Urothelium cell line (cell line): ENCODE measurements at regions not wholly inside any gene's neighbourhood (a gene's known extent, or its start where the extent isn't known, plus 50 kb on each side); places are given as distances from the start of the nearest gene placed in this dataset.

Source experiments
- DNase-seq: peaks from one replicate; pipeline ENCODE4 v3.0.0; 2011; ENCODE audit warnings: low spot score, mixed read lengths
- FAIRE-seq: peaks from 2 replicates; lab custom pipeline; 2011; peaks lifted over from hg19 to GRCh38; lab: Jason Lieb, UNC

GRCh38 chr21:28791595-28792282 lies 200.9 kb downstream of the LTN1 start:
- FAIRE-seq (peak; percentile 13), DNase-seq (no peak)

DNA sequence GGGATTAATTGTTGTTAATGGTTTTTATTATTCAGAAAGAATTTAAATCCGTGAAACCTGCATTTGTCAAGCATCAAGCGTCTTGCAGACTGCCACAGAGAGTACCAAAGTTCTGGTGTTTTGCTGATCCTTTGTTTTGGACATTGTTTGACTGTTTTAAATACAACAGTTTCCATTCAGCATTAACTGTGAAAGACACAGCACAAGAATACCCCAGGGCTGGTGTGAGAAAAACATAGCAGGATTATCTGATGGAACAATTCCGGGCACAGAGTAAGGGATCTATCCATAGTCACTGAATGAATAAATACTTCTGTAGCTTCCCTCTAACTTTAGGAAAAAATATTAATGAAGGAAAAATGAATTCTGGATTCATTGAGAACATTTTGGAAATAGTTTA lies 202.3 kb downstream of the LTN1 start:
- DNase-seq = no peak
- no peak for FAIRE-seq

DNA sequence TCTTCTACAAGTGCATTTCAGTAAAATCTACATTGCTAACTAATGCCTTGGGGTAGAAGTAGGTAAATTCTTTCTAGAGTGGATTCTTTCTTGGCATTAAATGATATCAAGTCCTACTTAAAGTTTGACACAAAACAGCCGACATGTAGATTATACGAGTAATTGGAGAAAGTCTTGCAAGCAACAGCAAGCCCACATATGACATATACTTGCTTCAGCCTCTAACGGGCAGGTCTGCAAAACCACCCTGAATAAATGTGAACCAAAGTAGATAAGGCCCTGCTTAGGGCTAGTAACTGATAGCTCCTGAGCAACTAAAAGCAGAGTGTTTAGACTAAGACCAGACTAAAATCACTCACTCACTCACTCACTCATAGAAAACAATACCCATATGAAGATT lies 203.2 kb downstream of the LTN1 start:
- FAIRE-seq = no peak

DNA sequence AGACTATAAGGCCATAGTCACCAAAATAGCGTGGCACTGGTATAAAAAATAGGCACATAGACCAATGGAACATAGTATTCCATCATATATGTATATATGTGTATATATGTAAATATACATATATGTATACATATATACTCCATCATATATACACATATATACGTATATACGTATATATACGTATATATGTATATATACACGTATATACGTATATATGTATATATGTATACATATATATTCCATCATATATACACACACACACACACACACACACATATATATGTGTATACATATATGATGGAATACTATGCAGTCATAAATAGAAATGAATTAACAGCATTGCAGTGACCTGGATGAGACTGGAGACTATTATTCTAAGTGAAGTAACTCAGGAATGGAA lies 204.6 kb downstream of the LTN1 start:
- FAIRE-seq = no peak
- no peak for DNase-seq

More for the DNA sequence above, 203.2 kb downstream of the LTN1 start:
- DNase-seq = no peak

- FAIRE-seq (peak; percentile 5), DNase-seq (no peak)
Measured at GRCh38 chr21:28783641-28784185, 209.0 kb downstream of the LTN1 start.

GRCh38 chr21:28781602-28782276 lies 210.9 kb downstream of the LTN1 start:
- FAIRE-seq = no peak
- DNase-seq = peak; percentile 31

GRCh38 chr21:28779914-28780313 lies 212.8 kb downstream of the LTN1 start:
- DNase-seq (no peak), FAIRE-seq (no peak)

- DNase-seq (peak; percentile 28), FAIRE-seq (no peak)
Measured at GRCh38 chr21:28776251-28776650, 216.4 kb downstream of the LTN1 start.

GRCh38 chr21:28775071-28775470 lies 217.6 kb downstream of the LTN1 start:
- FAIRE-seq = no peak
- no peak for DNase-seq

DNA sequence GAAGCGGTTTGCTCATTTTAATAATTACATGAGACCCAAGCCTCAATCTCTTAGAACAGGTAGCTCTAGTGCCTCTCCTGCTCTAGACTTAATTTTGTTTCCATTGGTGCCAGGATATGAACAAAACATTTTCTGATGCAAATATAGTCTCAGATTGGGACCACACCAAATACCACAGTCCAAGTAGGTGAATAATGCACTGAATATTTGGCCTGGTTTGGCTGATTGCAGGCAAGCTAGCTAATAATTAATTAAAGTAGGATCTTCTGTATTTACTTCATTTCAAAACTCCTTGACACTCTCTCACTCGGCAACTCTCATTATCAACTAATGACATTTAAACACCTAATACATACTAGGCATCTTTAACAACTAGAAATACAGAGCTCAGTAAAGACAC lies 219.6 kb downstream of the LTN1 start:
- FAIRE-seq (no peak), DNase-seq (no peak)

DNA sequence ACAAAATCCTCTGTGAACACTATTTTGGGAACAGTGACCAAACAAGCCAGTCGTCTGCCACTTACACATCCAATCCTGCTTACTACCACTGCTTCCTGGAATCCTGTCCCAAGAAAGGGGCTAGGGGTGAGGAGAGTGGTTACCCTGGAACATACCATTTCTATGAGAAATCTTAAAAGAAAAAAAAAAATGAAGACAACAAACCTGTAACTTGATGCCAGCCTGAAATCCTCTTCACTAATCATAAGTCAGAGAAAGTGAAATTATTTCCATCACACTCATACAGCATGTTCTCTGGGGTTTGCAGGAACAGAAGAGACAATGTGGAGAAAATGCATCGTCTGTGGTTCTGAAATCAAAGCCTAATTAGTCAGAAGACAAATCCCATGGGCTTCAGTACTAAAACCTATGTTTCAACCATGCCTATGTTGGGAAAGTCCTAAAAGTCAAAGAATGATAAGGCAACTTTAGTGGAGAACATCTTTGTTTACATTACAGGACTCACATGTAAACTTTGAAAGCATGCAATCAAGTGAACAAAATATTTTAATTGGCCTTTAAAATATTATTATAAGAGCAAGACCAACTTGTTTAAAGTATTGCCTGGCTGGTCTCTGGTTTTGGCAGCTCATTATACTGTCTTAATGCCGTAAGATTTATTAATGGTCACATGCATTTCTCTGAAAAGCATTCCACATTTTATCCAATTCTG lies 220.7 kb downstream of the LTN1 start:
- no peak for FAIRE-seq
- DNase-seq = peak; percentile 37

DNA sequence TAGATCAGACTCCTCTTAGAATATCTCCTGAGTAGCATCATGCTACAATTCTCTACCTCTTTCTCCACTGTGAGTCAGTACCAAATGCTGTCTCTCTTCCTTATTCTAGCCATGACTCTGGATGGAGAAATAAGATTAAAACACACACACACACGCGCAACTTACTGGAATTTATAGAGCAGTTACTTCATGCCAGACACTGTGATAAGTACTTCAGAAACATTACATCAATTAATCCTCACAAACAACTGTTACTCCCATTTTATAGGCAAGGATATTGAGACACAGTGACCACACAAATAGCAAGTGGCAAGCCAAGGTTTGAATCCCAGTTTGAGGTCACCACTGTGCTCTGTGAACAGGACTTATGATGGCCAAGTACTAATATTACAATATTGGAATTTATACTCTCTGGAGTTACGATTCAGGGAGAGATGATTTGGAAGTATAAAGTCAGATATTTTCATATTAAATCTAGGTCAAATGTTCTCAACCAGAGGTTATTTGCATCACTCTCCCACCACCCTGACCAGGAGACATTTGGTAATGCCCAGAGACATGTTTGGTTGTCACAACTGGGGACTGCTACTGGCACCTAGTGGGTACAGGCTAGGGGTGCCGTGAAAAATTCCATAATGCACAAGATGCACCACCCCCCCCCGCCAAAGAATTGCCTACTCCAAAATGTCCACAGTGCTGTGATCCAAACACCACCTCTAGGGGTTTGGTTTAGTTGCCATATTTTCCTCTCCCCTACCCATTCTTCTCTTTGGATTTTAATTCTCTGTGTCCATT lies 221.6 kb downstream of the LTN1 start:
- DNase-seq (no peak), FAIRE-seq (no peak)

- DNase-seq (no peak), FAIRE-seq (no peak)
Measured at GRCh38 chr21:28769683-28770082, 223.0 kb downstream of the LTN1 start.

DNA sequence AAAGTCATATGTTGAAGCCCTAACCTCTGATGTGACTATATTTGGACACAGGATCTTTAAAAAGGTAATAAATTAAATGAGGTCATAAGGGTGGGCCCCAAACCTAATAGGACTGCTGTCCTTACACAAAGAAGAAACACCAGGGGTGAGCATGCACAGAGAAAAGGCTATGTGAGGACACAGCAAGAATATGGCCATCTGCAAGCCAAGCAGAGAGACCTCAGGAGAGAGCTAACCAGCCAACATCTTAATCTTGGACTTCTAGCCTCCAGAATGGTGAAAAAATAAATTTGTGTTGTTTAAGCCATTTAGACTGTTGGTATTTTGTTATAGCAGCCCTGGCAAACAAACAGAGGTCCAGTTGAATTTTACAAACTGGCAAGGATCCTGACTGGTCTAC lies 223.9 kb downstream of the LTN1 start:
- DNase-seq (no peak), FAIRE-seq (no peak)

DNA sequence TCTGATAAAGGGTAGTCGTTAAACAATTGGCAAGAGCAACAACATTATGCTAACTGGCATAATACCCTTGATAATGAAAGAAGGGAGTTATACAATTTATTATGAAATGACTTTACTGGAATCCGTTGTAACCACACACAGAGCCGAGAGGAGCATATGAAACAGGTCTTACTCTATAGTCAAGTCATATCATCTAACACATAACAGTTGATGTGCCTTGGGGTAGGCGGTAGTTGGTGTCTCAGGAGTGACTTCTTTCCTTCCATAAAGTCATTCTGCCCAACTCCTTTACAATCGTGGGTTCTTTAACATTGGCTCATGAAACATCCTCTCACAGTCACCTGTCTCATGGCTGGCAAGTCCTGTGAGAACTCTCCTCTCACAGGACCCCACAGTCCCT lies 225.2 kb downstream of the LTN1 start:
- DNase-seq (no peak), FAIRE-seq (no peak)

- FAIRE-seq = peak; percentile 13
- no peak for DNase-seq
Measured at GRCh38 chr21:28763809-28764418, 228.8 kb downstream of the LTN1 start.

DNA sequence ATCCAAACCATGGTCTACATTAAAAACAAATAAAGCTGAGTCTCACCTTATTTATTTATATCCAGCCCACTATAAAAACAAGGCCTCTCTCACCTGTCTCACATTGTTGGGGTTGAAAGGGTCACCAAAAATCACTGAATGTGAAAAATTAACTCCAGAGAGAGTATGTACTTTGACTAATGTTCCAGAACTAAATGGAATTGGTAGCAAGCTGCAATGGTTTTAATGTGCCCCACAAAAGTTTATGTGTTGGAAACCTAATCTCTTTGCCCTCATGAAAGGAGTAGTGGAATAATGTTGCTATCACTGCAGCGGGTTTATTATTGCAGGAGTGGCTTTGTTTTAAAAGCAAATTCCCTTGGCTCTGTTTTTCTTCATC lies 230.3 kb downstream of the LTN1 start:
- DNase-seq = no peak
- no peak for FAIRE-seq

GRCh38 chr21:28761674-28762356 lies 230.9 kb downstream of the LTN1 start:
- DNase-seq = no peak
- FAIRE-seq = no peak

GRCh38 chr21:28758883-28759242 lies 233.8 kb downstream of the LTN1 start:
- no peak for DNase-seq
- FAIRE-seq = no peak
